Right forelimb (tissue), 1 donor: ENCODE measurements at regions not wholly inside any gene's neighbourhood (a gene's known extent, or its start where the extent isn't known, plus 50 kb on each side); places are given as distances from the start of the nearest gene placed in this dataset.

Source experiments
- DNase-seq: peaks from one replicate; pipeline ENCODE4 v3.0.0-alpha.2; 2018

GRCh38 chr22:49140911-49141665, 686.6 kb downstream of the BRD1 start:
- DNase-seq = no peak

GRCh38 chr22:49139492-49140151, 688.1 kb downstream of the BRD1 start:
- DNase-seq = no peak

- DNase-seq = no peak
Observed at GRCh38 chr22:49138250-49138790, 689.4 kb downstream of the BRD1 start.

- DNase-seq = no peak
Observed at GRCh38 chr22:49137206-49137840, 690.4 kb downstream of the BRD1 start.

GRCh38 chr22:49136816-49137180, 690.9 kb downstream of the BRD1 start:
- DNase-seq = no peak

- DNase-seq = no peak
Observed at GRCh38 chr22:49136041-49136815, 691.4 kb downstream of the BRD1 start.

- no peak for DNase-seq
Observed at GRCh38 chr22:49134076-49134475, 693.6 kb downstream of the BRD1 start.

GRCh38 chr22:49133541-49133940, 694.1 kb downstream of the BRD1 start:
- DNase-seq = no peak

- DNase-seq = no peak
Observed at GRCh38 chr22:49132009-49132408, 695.7 kb downstream of the BRD1 start.

- no peak for DNase-seq
Observed at GRCh38 chr22:49129736-49130135, 697.9 kb downstream of the BRD1 start.

GRCh38 chr22:49128874-49129273, 698.8 kb downstream of the BRD1 start:
- no peak for DNase-seq

GRCh38 chr22:49124608-49125007, 703.1 kb downstream of the BRD1 start:
- DNase-seq = no peak

GRCh38 chr22:49123621-49124192, 704.0 kb downstream of the BRD1 start:
- no peak for DNase-seq

GRCh38 chr22:49119551-49119952, 708.1 kb downstream of the BRD1 start:
- DNase-seq = no peak

- DNase-seq = no peak
Observed at GRCh38 chr22:49118065-49118464, 709.6 kb downstream of the BRD1 start.

GRCh38 chr22:49117486-49117885, 710.2 kb downstream of the BRD1 start:
- DNase-seq = no peak

- no peak for DNase-seq
Observed at GRCh38 chr22:49116486-49117120, 711.1 kb downstream of the BRD1 start.

- DNase-seq = no peak
Observed at GRCh38 chr22:49116021-49116420, 711.7 kb downstream of the BRD1 start.

- no peak for DNase-seq
Observed at GRCh38 chr22:49115197-49115596, 712.5 kb downstream of the BRD1 start.

GRCh38 chr22:49113758-49114157, 713.9 kb downstream of the BRD1 start:
- no peak for DNase-seq

GRCh38 chr22:49112661-49113626, 714.7 kb downstream of the BRD1 start:
- DNase-seq = no peak
